ENCODE measurements at regions not wholly inside any gene's neighbourhood (a gene's known extent, or its start where the extent isn't known, plus 50 kb on each side); places are given as distances from the start of the nearest gene placed in this dataset.

DNA sequence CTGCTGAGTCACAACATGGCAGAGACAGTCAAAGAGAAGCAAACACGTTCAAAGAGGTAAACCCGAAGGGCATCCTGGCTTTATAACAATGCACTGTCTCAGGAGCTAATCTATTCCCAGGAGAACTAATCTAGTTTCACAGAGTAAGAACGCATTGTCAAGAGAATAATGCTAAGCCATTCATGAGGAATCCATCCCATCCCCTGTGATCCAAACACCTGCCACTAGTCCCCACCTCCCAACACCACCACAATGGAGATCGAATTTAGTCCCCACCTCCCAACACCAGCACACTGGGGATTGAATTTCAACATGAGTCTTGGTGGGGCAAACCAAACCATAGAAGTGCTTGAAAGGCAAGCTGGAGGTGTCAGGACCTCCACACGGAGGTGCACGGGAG is 231.5 kb upstream of the ID4 start:
- TF ChIP-seq, protein P1, sequence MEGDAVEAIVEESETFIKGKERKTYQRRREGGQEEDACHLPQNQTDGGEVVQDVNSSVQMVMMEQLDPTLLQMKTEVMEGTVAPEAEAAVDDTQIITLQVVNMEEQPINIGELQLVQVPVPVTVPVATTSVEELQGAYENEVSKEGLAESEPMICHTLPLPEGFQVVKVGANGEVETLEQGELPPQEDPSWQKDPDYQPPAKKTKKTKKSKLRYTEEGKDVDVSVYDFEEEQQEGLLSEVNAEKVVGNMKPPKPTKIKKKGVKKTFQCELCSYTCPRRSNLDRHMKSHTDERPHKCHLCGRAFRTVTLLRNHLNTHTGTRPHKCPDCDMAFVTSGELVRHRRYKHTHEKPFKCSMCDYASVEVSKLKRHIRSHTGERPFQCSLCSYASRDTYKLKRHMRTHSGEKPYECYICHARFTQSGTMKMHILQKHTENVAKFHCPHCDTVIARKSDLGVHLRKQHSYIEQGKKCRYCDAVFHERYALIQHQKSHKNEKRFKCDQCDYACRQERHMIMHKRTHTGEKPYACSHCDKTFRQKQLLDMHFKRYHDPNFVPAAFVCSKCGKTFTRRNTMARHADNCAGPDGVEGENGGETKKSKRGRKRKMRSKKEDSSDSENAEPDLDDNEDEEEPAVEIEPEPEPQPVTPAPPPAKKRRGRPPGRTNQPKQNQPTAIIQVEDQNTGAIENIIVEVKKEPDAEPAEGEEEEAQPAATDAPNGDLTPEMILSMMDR (conservative IDR thresholded peaks at IDR 0.05), result no peak
- no peak for TF ChIP-seq ZFX (IDR thresholded peaks at IDR 0.05)
